T-helper 17 cell (primary cell): ENCODE measurements at regions not wholly inside any gene's neighbourhood (a gene's known extent, or its start where the extent isn't known, plus 50 kb on each side); places are given as distances from the start of the nearest gene placed in this dataset.

Experiments used
- ATAC-seq: fragments of 150-1000 bp; cut with Tn5 transposase; 2 replicates; pipeline ENCODE4 v1.10.0; 2021; ENCODE audit warnings: mild to moderate bottlenecking, moderate library complexity
- DNase-seq, 3 donors: peaks; one replicate each; pipeline versions ENCODE4 v3.0.0 to v3.0.0-alpha.2; 2020 to 2021
- H3K9me3 ChIP-seq: one replicate; pipeline ENCODE4 v1.7.0; 2013; ENCODE audit warnings: low read length, mild to moderate bottlenecking; ENCODE audit not compliant: control insufficient read depth, poor library complexity, severe bottlenecking
- H3K27ac Mint-ChIP-seq: one replicate; pipeline ENCODE4 v1.8.0; 2022; ENCODE audit warnings: mild to moderate bottlenecking, moderate library complexity, mixed read lengths
- H3K27me3 Mint-ChIP-seq: one replicate; pipeline ENCODE4 v1.8.0; 2022; ENCODE audit warnings: mixed read lengths
- H3K36me3 Mint-ChIP-seq: one replicate; pipeline ENCODE4 v1.8.0; 2022; ENCODE audit warnings: low read depth, mixed read lengths
- H3K4me1 Mint-ChIP-seq: one replicate; pipeline ENCODE4 v1.8.0; 2022; ENCODE audit warnings: mild to moderate bottlenecking, mixed read lengths
- H3K4me3 Mint-ChIP-seq: one replicate; pipeline ENCODE4 v1.8.0; 2022; ENCODE audit warnings: mild to moderate bottlenecking, moderate library complexity, mixed read lengths

DNA sequence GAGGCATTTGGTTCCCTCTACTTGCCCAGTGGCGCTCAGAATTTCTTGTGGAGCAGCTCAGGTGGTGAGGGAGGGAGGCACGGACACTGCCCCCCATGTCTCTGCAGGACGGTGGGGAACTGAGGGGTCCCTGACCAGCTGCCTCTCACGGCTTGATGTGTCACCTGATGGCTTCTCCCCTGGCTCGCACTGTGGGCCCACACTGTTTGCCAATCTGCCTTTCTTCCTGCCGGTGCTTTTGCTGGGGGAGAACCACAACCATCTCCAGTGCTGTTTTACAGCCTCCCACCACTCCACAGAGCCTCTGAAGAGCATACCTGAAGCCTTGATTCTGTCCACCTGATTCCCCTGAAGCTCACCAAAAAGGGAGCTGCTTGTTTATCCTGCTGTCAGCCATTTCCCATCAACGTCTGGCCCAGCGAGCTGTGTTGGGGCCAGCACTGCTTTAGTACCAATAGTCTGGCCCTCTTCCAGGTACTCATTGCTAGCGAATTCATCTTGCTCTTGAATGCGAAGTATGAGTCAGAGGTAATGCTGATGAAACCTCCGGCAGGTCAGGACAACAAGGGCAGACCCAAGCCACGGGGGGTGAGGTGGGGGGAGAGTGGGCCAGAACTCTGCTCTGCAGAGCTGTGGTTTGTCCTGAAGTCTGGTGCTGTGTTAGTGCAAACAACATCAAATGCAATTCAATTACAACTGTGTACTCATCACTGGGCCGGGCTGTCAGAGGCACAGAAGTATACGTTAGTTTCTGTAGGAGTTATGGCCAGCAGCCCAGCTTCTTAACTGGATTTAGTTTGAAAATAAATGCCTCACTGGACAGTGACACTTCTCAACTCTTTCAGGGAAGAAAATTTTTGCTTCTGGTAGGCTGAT, 208.3 kb upstream of the JADE1 start:
- no peaks in the 10 kb centered on the region for H3K9me3 ChIP-seq
- H3K4me1 Mint-ChIP-seq = peaks cover 5% of the 10 kb centered on the region
- H3K27ac Mint-ChIP-seq = no peak overlapping the region
- H3K4me3 Mint-ChIP-seq = no peak overlapping the region
- peaks cover 55% of the 10 kb centered on the region for H3K27me3 Mint-ChIP-seq
- peaks cover 3% of the 10 kb centered on the region for H3K36me3 Mint-ChIP-seq
- ATAC-seq (no peak), DNase-seq (no peak)

DNA sequence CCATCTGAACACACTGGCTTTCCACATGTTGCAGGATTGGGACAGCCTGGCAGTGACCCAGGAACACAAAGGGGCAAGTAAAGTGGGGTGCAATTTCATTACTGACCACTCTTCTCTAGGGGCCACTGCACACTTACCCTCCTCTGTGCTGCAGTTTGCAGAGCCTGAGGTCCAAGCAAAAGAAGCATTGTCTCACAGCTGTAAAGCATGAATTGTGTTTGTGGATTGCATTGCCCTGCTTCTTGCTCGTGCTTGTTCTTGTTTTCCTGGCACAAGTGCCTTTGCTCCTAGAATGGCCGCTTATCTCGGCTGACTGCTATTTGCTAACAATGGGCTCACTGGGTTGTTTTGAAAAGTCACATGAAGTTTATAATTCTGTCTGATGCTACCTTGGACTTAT, 209.1 kb upstream of the JADE1 start:
- Mint-ChIP-seq H3K4me1 (peaks cover 5% of the 10 kb centered on the region), H3K27ac (no peak overlapping the region), H3K4me3 (no peak overlapping the region), H3K27me3 (peaks cover 59% of the 10 kb centered on the region), H3K36me3 (peaks cover 6% of the 10 kb centered on the region)
- no peaks in the 10 kb centered on the region for H3K9me3 ChIP-seq
- no peak for DNase-seq
- no peak for ATAC-seq

DNA sequence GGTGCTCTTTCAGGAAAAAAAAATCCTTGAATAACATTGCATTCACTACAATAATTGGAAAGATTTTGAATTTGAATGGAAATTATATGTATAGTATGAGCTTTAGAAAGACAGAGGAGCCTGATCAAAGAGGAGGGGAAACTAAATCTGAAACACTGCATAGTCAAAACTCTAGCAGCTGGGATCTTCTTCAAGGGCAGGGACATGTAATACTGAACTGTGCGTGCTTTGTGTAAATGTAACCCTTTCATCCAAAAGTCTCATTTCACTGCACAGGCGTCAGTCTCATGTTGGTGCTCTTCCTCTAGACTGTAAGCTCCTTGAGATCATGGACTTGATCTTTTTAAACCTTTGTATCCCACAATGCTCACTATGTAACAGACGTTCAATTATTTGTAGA, 212.0 kb upstream of the JADE1 start:
- H3K4me1 Mint-ChIP-seq = peaks cover 5% of the 10 kb centered on the region
- no peak overlapping the region for H3K27ac Mint-ChIP-seq
- H3K27me3 Mint-ChIP-seq = peaks cover 53% of the 10 kb centered on the region
- peaks cover 2% of the 10 kb centered on the region for H3K9me3 ChIP-seq
- no peak for DNase-seq
- ATAC-seq = no peak
- H3K4me3 Mint-ChIP-seq = no peak overlapping the region
- peaks cover 9% of the 10 kb centered on the region for H3K36me3 Mint-ChIP-seq

DNA sequence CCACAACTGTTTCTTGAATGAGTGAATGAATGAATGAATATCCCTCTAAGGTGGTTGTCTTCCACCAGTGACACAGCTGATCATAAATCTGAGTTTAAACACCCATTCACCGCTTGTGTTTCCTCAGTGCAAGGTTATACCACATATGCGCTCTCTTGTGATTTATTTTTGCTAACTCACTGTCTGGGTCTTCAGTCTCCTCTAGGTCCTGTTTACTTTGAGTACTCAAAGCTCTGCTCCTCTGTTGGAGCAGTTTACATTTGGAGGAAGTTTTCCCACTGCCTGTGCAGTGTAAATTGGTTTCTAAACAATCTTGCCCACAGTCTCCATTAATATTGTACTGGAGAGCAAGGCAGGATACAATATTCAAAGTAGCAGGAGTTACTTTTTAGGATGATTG, 212.6 kb upstream of the JADE1 start:
- Mint-ChIP-seq H3K4me3 (no peak overlapping the region), H3K27ac (no peak overlapping the region), H3K36me3 (peaks cover 9% of the 10 kb centered on the region), H3K4me1 (peaks cover 5% of the 10 kb centered on the region), H3K27me3 (peaks cover 50% of the 10 kb centered on the region)
- peaks cover 2% of the 10 kb centered on the region for H3K9me3 ChIP-seq
- ATAC-seq (no peak), DNase-seq (no peak)

DNA sequence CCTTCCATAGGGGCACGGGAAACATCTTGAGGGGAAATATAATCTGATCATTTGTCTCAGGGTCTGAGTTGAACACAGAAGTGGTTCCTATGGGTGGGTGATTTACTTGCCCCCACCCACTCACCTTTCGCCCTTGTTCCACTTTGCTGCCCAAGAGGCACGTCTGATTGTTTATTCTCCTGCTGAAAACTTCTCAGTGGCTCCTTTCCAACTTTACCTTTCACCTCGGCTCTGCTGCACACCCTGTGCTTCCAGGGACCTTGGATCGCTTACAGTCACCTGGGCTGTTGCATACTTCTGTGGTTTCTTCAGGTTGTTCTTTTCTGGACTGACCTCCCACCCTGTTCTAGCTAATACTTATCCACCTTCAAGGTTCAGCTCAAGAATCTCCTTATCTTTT, 213.4 kb upstream of the JADE1 start:
- Mint-ChIP-seq H3K4me3 (no peak overlapping the region), H3K4me1 (peaks cover 4% of the 10 kb centered on the region)

DNA sequence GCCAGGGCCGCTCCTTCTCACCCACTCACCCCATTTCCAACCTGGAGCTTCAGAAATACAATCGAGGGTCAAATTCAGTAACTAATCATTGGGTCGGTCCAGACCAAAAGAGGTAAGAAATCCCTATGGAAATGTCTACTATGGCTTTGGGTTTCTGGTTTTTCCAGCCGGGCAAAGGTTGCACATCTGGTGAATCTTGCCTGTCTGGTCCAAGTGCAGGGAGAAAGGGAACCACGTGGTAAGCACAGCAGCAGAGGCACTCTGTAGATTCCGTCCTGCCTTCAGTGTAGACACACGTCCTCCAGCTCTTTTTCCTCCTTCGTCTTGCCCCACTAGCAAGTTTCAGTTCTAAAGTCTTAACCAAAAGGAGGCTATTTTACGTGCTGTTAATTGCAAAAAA, 218.0 kb upstream of the JADE1 start:
- Mint-ChIP-seq H3K27ac (no peak overlapping the region), H3K36me3 (peaks cover 9% of the 10 kb centered on the region), H3K27me3 (peaks cover 5% of the 10 kb centered on the region), H3K4me1 (no peaks in the 10 kb centered on the region), H3K4me3 (no peak overlapping the region)
- no peak for DNase-seq
- no peak for ATAC-seq
- peaks cover 2% of the 10 kb centered on the region for H3K9me3 ChIP-seq

More for the DNA sequence above, 213.4 kb upstream of the JADE1 start:
- no peak overlapping the region for H3K27ac Mint-ChIP-seq
- peaks cover 2% of the 10 kb centered on the region for H3K9me3 ChIP-seq
- no peak for ATAC-seq
- peaks cover 11% of the 10 kb centered on the region for H3K36me3 Mint-ChIP-seq
- H3K27me3 Mint-ChIP-seq = peaks cover 44% of the 10 kb centered on the region
- no peak for DNase-seq

DNA sequence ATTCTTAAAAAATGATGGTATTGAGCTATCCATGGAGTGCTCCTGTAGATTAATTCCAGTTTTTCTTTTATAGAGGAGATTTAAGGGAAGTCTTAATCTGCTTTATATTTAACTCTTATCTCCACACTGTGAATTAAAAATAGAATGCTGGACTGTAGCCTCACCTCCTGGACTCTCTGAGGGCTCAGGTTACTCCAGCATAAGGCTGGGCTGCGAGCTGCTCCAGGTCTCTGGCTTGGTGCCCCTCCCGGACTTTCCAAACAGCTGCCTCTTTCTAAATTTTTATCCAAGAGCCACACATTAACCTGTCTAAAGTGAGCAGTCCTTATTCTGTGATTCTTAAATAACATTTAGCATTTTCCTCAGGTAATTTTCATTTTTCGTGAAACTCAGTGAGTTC, 218.7 kb upstream of the JADE1 start:
- Mint-ChIP-seq H3K36me3 (peaks cover 7% of the 10 kb centered on the region), H3K27me3 (peaks cover 1% of the 10 kb centered on the region), H3K4me1 (no peaks in the 10 kb centered on the region), H3K27ac (no peak overlapping the region), H3K4me3 (no peak overlapping the region)
- ATAC-seq = no peak
- peaks cover 2% of the 10 kb centered on the region for H3K9me3 ChIP-seq
- no peak for DNase-seq

DNA sequence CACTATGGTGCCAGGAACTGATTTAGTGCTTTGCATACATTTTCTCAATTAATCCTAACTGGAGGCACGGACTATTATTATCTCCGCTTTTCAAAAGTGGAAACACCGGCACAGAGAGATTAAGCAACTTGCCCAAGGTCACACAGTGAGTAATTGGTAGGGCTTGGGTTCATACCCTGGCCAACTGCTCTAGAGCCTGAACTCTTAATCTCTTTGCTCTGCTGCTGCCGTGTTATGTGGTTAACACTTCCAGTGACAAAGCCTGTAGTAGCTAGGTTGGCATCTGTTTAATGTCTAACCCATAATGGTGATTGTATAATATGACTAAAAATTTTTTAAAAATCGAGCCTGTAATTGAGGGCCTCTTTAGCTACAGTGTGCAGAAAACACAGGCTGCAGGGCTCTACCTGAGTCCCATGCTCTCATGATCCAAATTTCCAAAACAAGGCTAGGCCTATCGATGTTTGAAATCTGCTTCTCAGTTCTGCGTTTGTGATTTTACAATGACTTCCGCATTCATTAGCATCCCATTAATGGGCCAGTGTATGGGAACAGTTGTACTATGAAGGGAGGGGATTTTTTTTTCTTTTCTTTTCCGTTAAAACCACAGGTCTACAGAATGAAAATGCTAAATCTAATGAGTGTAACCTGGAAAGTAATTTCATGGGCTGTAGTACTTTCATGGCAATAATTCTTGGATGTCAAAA, 219.3 kb upstream of the JADE1 start:
- ATAC-seq (no peak), DNase-seq (no peak)
- Mint-ChIP-seq H3K4me1 (no peaks in the 10 kb centered on the region), H3K27ac (no peak overlapping the region), H3K36me3 (peaks cover 6% of the 10 kb centered on the region), H3K4me3 (no peak overlapping the region), H3K27me3 (no peaks in the 10 kb centered on the region)
- peaks cover 2% of the 10 kb centered on the region for H3K9me3 ChIP-seq

DNA sequence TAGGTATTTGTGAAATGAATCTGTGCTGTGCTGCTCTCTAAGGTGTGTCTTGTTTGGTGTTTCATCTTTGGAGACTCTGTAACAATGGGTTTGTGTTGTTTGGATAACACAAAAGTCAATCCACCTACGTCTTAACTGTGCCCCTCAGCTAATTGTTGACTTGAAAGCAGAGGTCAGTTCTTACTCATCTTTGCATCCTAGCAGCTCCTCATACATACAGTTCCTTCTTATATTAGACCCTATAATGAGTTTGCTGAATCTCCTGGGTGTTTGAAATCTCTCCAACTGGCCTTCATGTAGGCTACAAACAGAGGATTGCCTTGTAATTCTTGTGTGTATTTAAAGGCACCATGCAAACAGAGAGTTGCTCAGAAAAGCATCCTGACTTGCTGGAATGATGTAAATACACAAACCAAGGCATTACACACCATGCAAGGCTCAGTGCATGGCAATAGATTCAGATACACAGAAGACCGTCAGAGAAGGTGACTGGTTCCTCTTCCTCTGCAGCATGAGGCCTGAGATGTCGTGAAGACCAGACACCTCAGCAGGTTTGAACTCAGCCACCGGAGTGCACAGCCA, 220.0 kb upstream of the JADE1 start:
- H3K36me3 Mint-ChIP-seq = peaks cover 2% of the 10 kb centered on the region

DNA sequence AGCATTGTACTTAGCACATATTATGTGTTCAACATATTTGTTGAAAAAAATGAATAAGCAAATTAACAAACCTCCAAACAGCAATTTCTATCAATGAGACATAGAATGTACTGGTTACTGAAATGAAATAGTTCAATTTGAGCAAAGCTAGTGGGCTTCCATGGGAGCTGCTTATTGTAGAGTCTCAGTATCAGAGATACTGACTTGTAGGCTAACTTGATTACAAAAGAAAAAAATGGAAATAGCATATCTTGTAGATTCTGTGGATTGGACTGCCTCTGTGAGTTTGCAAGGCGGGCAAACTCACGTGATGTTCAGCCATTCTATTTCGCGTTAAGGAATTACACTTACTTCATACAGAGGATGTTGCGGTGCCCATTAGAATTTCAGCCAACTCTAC, 222.1 kb upstream of the JADE1 start:
- H3K27ac Mint-ChIP-seq = no peak overlapping the region
- no peak overlapping the region for H3K4me3 Mint-ChIP-seq
- H3K27me3 Mint-ChIP-seq = peaks cover 9% of the 10 kb centered on the region
- ATAC-seq = no peak
- no peaks in the 10 kb centered on the region for H3K4me1 Mint-ChIP-seq
- no peak for DNase-seq
- H3K9me3 ChIP-seq = no peaks in the 10 kb centered on the region
- H3K36me3 Mint-ChIP-seq = peaks cover 2% of the 10 kb centered on the region

More for the DNA sequence above, 220.0 kb upstream of the JADE1 start:
- Mint-ChIP-seq H3K4me1 (no peaks in the 10 kb centered on the region), H3K27ac (no peak overlapping the region), H3K4me3 (no peak overlapping the region), H3K27me3 (no peaks in the 10 kb centered on the region)
- no peak for DNase-seq
- ATAC-seq = no peak
- peaks cover 2% of the 10 kb centered on the region for H3K9me3 ChIP-seq

DNA sequence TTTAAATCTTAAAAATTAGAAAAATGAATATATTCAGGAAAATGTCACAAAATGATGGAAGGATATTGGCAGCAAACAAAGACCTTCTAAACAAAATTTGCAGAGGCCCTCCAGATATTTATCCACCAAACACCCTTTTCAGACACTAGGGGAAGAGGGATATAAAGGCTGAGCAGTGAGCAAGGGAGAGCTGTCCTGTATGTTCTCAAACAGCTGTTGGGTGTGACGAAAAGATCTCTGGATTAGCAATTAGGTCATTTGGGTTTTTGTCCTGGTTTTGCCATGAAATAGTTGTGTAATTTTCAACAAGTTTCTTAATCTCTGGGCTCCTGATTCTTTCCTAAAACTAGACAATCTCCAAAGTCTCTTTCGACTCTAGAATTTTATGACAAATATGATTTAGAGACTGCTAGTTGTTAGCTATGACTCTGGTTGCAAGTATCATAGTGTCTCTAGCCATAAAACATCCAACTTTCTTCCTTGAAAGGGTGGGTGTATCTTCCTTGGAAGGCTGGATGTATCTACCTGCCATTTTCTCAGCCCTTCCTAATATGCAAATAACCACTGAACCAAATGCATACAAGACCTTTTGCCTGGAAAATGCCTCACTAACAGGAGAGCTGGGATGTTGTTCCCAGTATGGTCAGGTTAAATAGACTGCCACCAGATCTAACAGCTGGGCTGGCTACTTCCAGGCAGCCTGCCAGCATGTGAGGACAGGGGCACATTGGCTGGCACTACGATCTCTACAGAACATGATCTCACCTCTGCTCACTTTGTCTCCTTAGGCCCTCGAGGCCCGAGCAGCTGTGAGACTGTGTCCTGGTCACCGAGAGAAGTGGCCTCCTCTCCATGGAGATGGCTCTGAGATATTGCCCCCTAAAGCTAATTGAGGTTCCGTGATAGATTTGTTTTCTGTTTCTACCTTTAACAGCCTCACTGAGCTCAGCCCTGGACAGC, 225.5 kb upstream of the JADE1 start:
- no peak for ATAC-seq
- Mint-ChIP-seq H3K36me3 (no peaks in the 10 kb centered on the region), H3K27me3 (peaks cover 15% of the 10 kb centered on the region), H3K4me1 (no peaks in the 10 kb centered on the region), H3K27ac (no peak overlapping the region), H3K4me3 (no peak overlapping the region)
- H3K9me3 ChIP-seq = no peaks in the 10 kb centered on the region
- no peak for DNase-seq

DNA sequence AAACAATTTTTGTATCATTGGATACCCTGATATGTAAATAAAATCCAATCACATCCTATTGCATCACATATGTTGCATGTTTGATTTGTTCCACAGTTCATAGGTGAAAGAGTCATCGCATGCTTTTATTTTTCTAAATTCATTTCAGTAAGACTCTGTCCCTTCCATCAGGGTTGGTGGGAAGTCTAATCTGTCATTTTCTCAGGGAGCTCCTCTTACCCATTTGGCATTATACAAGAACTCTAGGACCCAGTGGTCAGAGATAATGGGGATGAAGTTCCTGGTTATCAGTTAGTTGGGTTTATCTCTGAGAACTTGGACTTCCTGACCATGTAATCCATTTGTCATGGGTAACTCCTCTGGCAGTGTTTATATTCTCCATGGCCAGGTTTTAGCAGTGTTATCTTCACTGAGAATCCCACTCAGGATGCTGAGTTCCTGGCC, 227.1 kb upstream of the JADE1 start:
- no peak overlapping the region for H3K27ac Mint-ChIP-seq
- DNase-seq (no peak), ATAC-seq (no peak)
- H3K9me3 ChIP-seq = no peaks in the 10 kb centered on the region
- H3K4me3 Mint-ChIP-seq = no peak overlapping the region
- H3K4me1 Mint-ChIP-seq = no peaks in the 10 kb centered on the region
- no peaks in the 10 kb centered on the region for H3K36me3 Mint-ChIP-seq
- H3K27me3 Mint-ChIP-seq = peaks cover 15% of the 10 kb centered on the region
